KBM-7 (cell line): ENCODE measurements at regions not wholly inside any gene's neighbourhood (a gene's known extent, or its start where the extent isn't known, plus 50 kb on each side); places are given as distances from the start of the nearest gene placed in this dataset.

Experiments used
- DNase-seq: peaks from one replicate; pipeline ENCODE4 v3.0.0-alpha.2; 2015
- in situ Hi-C: fragments of 300-500 bp; cut with MboI; formaldehyde crosslinking; loops from 2 replicates; pipeline ENCODE4 v1.14.3; 2020; ENCODE audit warnings: low sequenced_read_pairs, low pct_unique_long_range_greater_than_20kb, mixed read lengths

- in situ Hi-C loops, result no loop called here
These were observed 396.5 kb upstream of the SALL3 start for GRCh38 chr18:78582898-78583738.

GRCh38 chr18:78583739-78584458, 395.7 kb upstream of the SALL3 start:
- in situ Hi-C loops, result no loop called here
- no peak for DNase-seq

More at GRCh38 chr18:78582898-78583738, 396.5 kb upstream of the SALL3 start:
- DNase-seq, result no peak

- DNase-seq, result no peak
- in situ Hi-C loops, result no loop called here
These were observed 395.1 kb upstream of the SALL3 start for GRCh38 chr18:78584459-78585022.

- in situ Hi-C loops, result no loop called here
- DNase-seq, result no peak
These were observed 393.0 kb upstream of the SALL3 start for GRCh38 chr18:78586586-78586985.

- no peak for DNase-seq
These were observed 392.5 kb upstream of the SALL3 start for GRCh38 chr18:78587096-78587495.

GRCh38 chr18:78587626-78588600, 391.7 kb upstream of the SALL3 start:
- in situ Hi-C loops, result no loop called here
- no peak for DNase-seq

More at GRCh38 chr18:78587096-78587495, 392.5 kb upstream of the SALL3 start:
- in situ Hi-C loops, result no loop called here

GRCh38 chr18:78589916-78590437, 389.6 kb upstream of the SALL3 start:
- in situ Hi-C loops, result no loop called here

GRCh38 chr18:78595453-78595852, 384.2 kb upstream of the SALL3 start:
- DNase-seq, result no peak
- in situ Hi-C loops, result no loop called here

More at GRCh38 chr18:78589916-78590437, 389.6 kb upstream of the SALL3 start:
- no peak for DNase-seq

GRCh38 chr18:78595924-78596573, 383.6 kb upstream of the SALL3 start:
- DNase-seq, result no peak
- in situ Hi-C loops, result no loop called here

GRCh38 chr18:78596794-78597345, 382.7 kb upstream of the SALL3 start:
- in situ Hi-C loops, result no loop called here
- no peak for DNase-seq

GRCh38 chr18:78601349-78601748, 378.3 kb upstream of the SALL3 start:
- in situ Hi-C loops, result no loop called here
- no peak for DNase-seq

GRCh38 chr18:78601923-78602322, 377.7 kb upstream of the SALL3 start:
- no peak for DNase-seq
- in situ Hi-C loops, result no loop called here

GRCh38 chr18:78602430-78602829, 377.2 kb upstream of the SALL3 start:
- in situ Hi-C loops, result no loop called here
- DNase-seq, result no peak

GRCh38 chr18:78603102-78603983, 376.3 kb upstream of the SALL3 start:
- in situ Hi-C loops, result no loop called here

GRCh38 chr18:78605255-78605654, 374.4 kb upstream of the SALL3 start:
- no peak for DNase-seq
- in situ Hi-C loops, result no loop called here

More at GRCh38 chr18:78603102-78603983, 376.3 kb upstream of the SALL3 start:
- no peak for DNase-seq

- DNase-seq, result no peak
- in situ Hi-C loops, result no loop called here
These were observed 372.4 kb upstream of the SALL3 start for GRCh38 chr18:78607221-78607620.

- DNase-seq, result no peak
- in situ Hi-C loops, result no loop called here
These were observed 371.8 kb upstream of the SALL3 start for GRCh38 chr18:78607784-78608183.
